ENCODE measurements at regions not wholly inside any gene's neighbourhood (a gene's known extent, or its start where the extent isn't known, plus 50 kb on each side); places are given as distances from the start of the nearest gene placed in this dataset.

- TF ChIP-seq CTCF (IDR thresholded peaks at IDR 0.05) = no peak
- TF ChIP-seq POLR2AphosphoS5 (IDR thresholded peaks at IDR 0.05) = no peak
- TF ChIP-seq POLR2A (IDR thresholded peaks at IDR 0.05) = no peak
Observed at GRCh38 chr11:45385423-45385822, 99.3 kb upstream of the SYT13 start.
